WTC11 (cell line): ENCODE measurements at regions not wholly inside any gene's neighbourhood (a gene's known extent, or its start where the extent isn't known, plus 50 kb on each side); places are given as distances from the start of the nearest gene placed in this dataset.

ENCODE experiments used
- ATAC-seq: fragments of 200-7000 bp; cut with Tn5 transposase; 2 replicates; pipeline ENCODE4 v1.10.0; 2021; ENCODE audit warnings: mild to moderate bottlenecking, moderate library complexity
- CTCF ChIA-PET: fragments of 300-600 bp; sonication (Branson Sonifier 250); formaldehyde crosslinking; loops from one replicate; lab custom pipeline; 2021; ENCODE audit warnings: antibody characterized with exemption; lab: Charles Lee
- POLR2A ChIA-PET: fragments of 350-600 bp; sonication (Branson Sonifier 250); formaldehyde crosslinking; loops from one replicate; lab custom pipeline; 2021; ENCODE audit warnings: antibody characterized with exemption; lab: Charles Lee
- DNase-seq: peaks from one replicate; pipeline ENCODE4 v3.0.0; 2021; ENCODE audit warnings: low spot score
- H3K27ac Mint-ChIP-seq: 2 replicates; pipeline ENCODE4 v1.8.0; 2021; ENCODE audit warnings: mixed read lengths
- H3K27me3 Mint-ChIP-seq: 2 replicates; pipeline ENCODE4 v1.8.0; 2021; ENCODE audit warnings: low read depth, mild to moderate bottlenecking, moderate library complexity, mixed read lengths
- H3K36me3 Mint-ChIP-seq: 2 replicates; pipeline ENCODE4 v1.8.0; 2021; ENCODE audit warnings: mixed read lengths
- H3K4me1 Mint-ChIP-seq: 2 replicates; pipeline ENCODE4 v1.8.0; 2022; ENCODE audit warnings: mixed read lengths
- H3K4me3 Mint-ChIP-seq: 2 replicates; pipeline ENCODE4 v1.8.0; 2021; ENCODE audit warnings: mild to moderate bottlenecking, moderate library complexity, mixed read lengths
- H3K9me3 Mint-ChIP-seq: 2 replicates; pipeline ENCODE4 v1.8.0; 2021; ENCODE audit warnings: mixed read lengths
- ARID4B ChIP-seq: sonication (generic); formaldehyde crosslinking; IDR thresholded peaks from 2 replicates; pipeline ENCODE4 v1.8.0; 2023; ENCODE audit warnings: missing genetic modification reagents, mild to moderate bottlenecking, borderline replicate concordance
- ATF6 ChIP-seq: sonication (generic); formaldehyde crosslinking; IDR thresholded peaks from 2 replicates; pipeline ENCODE4 v1.8.1; 2023; ENCODE audit warnings: mild to moderate bottlenecking, missing genetic modification reagents
- FOXP4 ChIP-seq: sonication (generic); formaldehyde crosslinking; IDR thresholded peaks from 2 replicates; pipeline ENCODE4 v1.8.0; 2022; ENCODE audit warnings: mild to moderate bottlenecking, missing genetic modification reagents
- GABPB1 ChIP-seq: sonication (generic); formaldehyde crosslinking; IDR thresholded peaks from 2 replicates; pipeline ENCODE4 v1.8.1; 2023; ENCODE audit warnings: mild to moderate bottlenecking, missing genetic modification reagents
- GTF2I ChIP-seq: fragments of 250-450 bp; sonication (Bioruptor Pico); conservative IDR thresholded peaks from 2 replicates; pipeline ENCODE4 v1.4.0; 2021; ENCODE audit warnings: mild to moderate bottlenecking
- KAT7 ChIP-seq: sonication (generic); formaldehyde crosslinking; IDR thresholded peaks from 2 replicates; pipeline ENCODE4 v1.8.1; 2023; ENCODE audit warnings: missing genetic modification reagents, mild to moderate bottlenecking, borderline replicate concordance
- NFATC4 ChIP-seq: fragments of 250-450 bp; sonication (Bioruptor Pico); IDR thresholded peaks from 2 replicates; pipeline ENCODE4 v1.9.0; 2021; ENCODE audit warnings: mild to moderate bottlenecking
- NFE2L1 ChIP-seq: sonication (generic); formaldehyde crosslinking; IDR thresholded peaks from 2 replicates; pipeline ENCODE4 v1.8.1; 2023; ENCODE audit warnings: missing genetic modification reagents
- PREB ChIP-seq: sonication (generic); formaldehyde crosslinking; IDR thresholded peaks from 2 replicates; pipeline ENCODE4 v1.8.1; 2022; ENCODE audit warnings: mild to moderate bottlenecking, missing genetic modification reagents, moderate library complexity, borderline replicate concordance
- ZBTB21 ChIP-seq: sonication (generic); formaldehyde crosslinking; IDR thresholded peaks from 2 replicates; pipeline ENCODE4 v1.8.1; 2023; ENCODE audit warnings: mild to moderate bottlenecking, missing genetic modification reagents, borderline replicate concordance
- ZNF263 ChIP-seq: sonication (generic); formaldehyde crosslinking; IDR thresholded peaks from 2 replicates; pipeline ENCODE4 v1.8.1; 2022; ENCODE audit warnings: low read depth, mild to moderate bottlenecking, moderate library complexity, missing genetic modification reagents
- ZNF396 ChIP-seq: fragments of 250-450 bp; sonication (Bioruptor Pico); IDR thresholded peaks from 2 replicates; pipeline ENCODE4 v1.8.0; 2021; ENCODE audit warnings: mild to moderate bottlenecking, moderate library complexity, borderline replicate concordance
- ZNF512 ChIP-seq: sonication (generic); formaldehyde crosslinking; IDR thresholded peaks from 2 replicates; pipeline ENCODE4 v1.8.1; 2022; ENCODE audit warnings: missing genetic modification reagents, borderline replicate concordance
- TF ChIP-seq, protein P1 (sequence below): sonication (generic); formaldehyde crosslinking; IDR thresholded peaks from 2 replicates; pipeline ENCODE4 v1.8.1; 2022; ENCODE audit warnings: mild to moderate bottlenecking, moderate library complexity, missing genetic modification reagents
- TF ChIP-seq, protein P2 (sequence below): sonication (generic); formaldehyde crosslinking; IDR thresholded peaks from 2 replicates; pipeline ENCODE4 v1.8.0; 2022; ENCODE audit warnings: missing genetic modification reagents
- TF ChIP-seq, protein P3 (sequence below): sonication (generic); formaldehyde crosslinking; IDR thresholded peaks from 2 replicates; pipeline ENCODE4 v1.8.1; 2022; ENCODE audit warnings: low read depth, mild to moderate bottlenecking, moderate library complexity, missing genetic modification reagents, borderline replicate concordance

- ATAC-seq: peak; percentile 72
- TF ChIP-seq GTF2I (CRISPR knock-in tag): no peak
- TF ChIP-seq, protein P1, sequence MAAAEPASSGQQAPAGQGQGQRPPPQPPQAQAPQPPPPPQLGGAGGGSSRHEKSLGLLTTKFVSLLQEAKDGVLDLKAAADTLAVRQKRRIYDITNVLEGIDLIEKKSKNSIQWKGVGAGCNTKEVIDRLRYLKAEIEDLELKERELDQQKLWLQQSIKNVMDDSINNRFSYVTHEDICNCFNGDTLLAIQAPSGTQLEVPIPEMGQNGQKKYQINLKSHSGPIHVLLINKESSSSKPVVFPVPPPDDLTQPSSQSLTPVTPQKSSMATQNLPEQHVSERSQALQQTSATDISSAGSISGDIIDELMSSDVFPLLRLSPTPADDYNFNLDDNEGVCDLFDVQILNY (CRISPR knock-in tag): no peak
- TF ChIP-seq KAT7 (CRISPR knock-in tag): no peak
- no peak for TF ChIP-seq GABPB1 (CRISPR knock-in tag)
- TF ChIP-seq ZNF512 (CRISPR knock-in tag): no peak
- no peak for TF ChIP-seq PREB (CRISPR knock-in tag)
- no peak for TF ChIP-seq NFATC4 (CRISPR knock-in tag)
- no peak for TF ChIP-seq ZBTB21 (CRISPR knock-in tag)
- TF ChIP-seq ATF6 (CRISPR knock-in tag): no peak
- TF ChIP-seq, protein P2, sequence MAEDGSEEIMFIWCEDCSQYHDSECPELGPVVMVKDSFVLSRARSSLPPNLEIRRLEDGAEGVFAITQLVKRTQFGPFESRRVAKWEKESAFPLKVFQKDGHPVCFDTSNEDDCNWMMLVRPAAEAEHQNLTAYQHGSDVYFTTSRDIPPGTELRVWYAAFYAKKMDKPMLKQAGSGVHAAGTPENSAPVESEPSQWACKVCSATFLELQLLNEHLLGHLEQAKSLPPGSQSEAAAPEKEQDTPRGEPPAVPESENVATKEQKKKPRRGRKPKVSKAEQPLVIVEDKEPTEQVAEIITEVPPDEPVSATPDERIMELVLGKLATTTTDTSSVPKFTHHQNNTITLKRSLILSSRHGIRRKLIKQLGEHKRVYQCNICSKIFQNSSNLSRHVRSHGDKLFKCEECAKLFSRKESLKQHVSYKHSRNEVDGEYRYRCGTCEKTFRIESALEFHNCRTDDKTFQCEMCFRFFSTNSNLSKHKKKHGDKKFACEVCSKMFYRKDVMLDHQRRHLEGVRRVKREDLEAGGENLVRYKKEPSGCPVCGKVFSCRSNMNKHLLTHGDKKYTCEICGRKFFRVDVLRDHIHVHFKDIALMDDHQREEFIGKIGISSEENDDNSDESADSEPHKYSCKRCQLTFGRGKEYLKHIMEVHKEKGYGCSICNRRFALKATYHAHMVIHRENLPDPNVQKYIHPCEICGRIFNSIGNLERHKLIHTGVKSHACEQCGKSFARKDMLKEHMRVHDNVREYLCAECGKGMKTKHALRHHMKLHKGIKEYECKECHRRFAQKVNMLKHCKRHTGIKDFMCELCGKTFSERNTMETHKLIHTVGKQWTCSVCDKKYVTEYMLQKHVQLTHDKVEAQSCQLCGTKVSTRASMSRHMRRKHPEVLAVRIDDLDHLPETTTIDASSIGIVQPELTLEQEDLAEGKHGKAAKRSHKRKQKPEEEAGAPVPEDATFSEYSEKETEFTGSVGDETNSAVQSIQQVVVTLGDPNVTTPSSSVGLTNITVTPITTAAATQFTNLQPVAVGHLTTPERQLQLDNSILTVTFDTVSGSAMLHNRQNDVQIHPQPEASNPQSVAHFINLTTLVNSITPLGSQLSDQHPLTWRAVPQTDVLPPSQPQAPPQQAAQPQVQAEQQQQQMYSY (CRISPR knock-in tag): no peak
- TF ChIP-seq ZNF263 (CRISPR knock-in tag): no peak
- TF ChIP-seq, protein P3, sequence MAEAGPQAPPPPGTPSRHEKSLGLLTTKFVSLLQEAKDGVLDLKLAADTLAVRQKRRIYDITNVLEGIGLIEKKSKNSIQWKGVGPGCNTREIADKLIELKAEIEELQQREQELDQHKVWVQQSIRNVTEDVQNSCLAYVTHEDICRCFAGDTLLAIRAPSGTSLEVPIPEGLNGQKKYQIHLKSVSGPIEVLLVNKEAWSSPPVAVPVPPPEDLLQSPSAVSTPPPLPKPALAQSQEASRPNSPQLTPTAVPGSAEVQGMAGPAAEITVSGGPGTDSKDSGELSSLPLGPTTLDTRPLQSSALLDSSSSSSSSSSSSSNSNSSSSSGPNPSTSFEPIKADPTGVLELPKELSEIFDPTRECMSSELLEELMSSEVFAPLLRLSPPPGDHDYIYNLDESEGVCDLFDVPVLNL (CRISPR knock-in tag): no peak
- TF ChIP-seq FOXP4: no peak
- no peak for TF ChIP-seq ZNF396
- TF ChIP-seq ARID4B (CRISPR knock-in tag): no peak
- TF ChIP-seq NFE2L1 (CRISPR knock-in tag): no peak
Observed at GRCh38 chr9:96048104-96048955, 172.8 kb downstream of the ERCC6L2 start.

More at GRCh38 chr9:96048104-96048955, 172.8 kb downstream of the ERCC6L2 start:
- ChIA-PET CTCF (interaction anchor here (0.8 to 1.8 kb wide), 9 partner anchors 8 to 712 kb away, joined by 3 to 13 read pairs (median 4); no protein-coding TSS in a partner anchor), POLR2A (interaction anchor here (0.7 kb wide), 1 partner anchor 606 kb away, joined by 3 read pairs; no protein-coding TSS in a partner anchor)
- DNase-seq: no peak
- Mint-ChIP-seq H3K27ac (no peak overlapping the region), H3K36me3 (no peaks in the 10 kb centered on the region), H3K9me3 (peaks cover 10% of the 10 kb centered on the region), H3K4me1 (peaks cover 36% of the 10 kb centered on the region), H3K27me3 (peaks cover 6% of the 10 kb centered on the region; the same call in 1 of the 2 replicates), H3K4me3 (no peak overlapping the region)
